ENCODE measurements at regions not wholly inside any gene's neighbourhood (a gene's known extent, or its start where the extent isn't known, plus 50 kb on each side); places are given as distances from the start of the nearest gene placed in this dataset.

- TF ChIP-seq TSHZ1 (tag by site-specific recombination; IDR thresholded peaks at IDR 0.05; ENCODE audit: borderline replicate concordance) = no peak
Measured at GRCh38 chr20:24880356-24880755, 68.7 kb upstream of the CST7 start (continued).

GRCh38 chr20:24890286-24890685 is 58.8 kb upstream of the CST7 start:
- TF ChIP-seq ZNF37A (tag by site-specific recombination; IDR thresholded peaks at IDR 0.05) (no peak), ZNF23 (tag by site-specific recombination; IDR thresholded peaks at IDR 0.05; ENCODE audit: borderline replicate concordance) (no peak), KLF1 (tag by site-specific recombination; IDR thresholded peaks at IDR 0.05) (no peak), ZNF48 (tag by site-specific recombination; IDR thresholded peaks at IDR 0.05) (no peak), ZNF596 (tag by site-specific recombination; IDR thresholded peaks at IDR 0.05) (no peak), PRDM4 (tag by site-specific recombination; IDR thresholded peaks at IDR 0.05) (no peak), ZNF146 (tag by site-specific recombination; IDR thresholded peaks at IDR 0.05) (no peak), ZNF19 (tag by site-specific recombination; IDR thresholded peaks at IDR 0.05; ENCODE audit: low read depth) (no peak), ZNF585B (tag by site-specific recombination; IDR thresholded peaks at IDR 0.05) (no peak), GLI2 (tag by site-specific recombination; IDR thresholded peaks at IDR 0.05; ENCODE audit: borderline replicate concordance, low read depth) (no peak), ZNF391 (tag by site-specific recombination; IDR thresholded peaks at IDR 0.05; ENCODE audit: borderline replicate concordance, low read depth) (no peak)
- Histone ChIP-seq H3K9me3 (ENCODE audit: control insufficient read depth, insufficient read depth, low read depth, low read length) (no peaks in the 10 kb centered on the region), H3K36me3 (ENCODE audit: control insufficient read depth in 2 of 2, insufficient read depth in 1 of 2, low read length in 2 of 2) (no peaks in the 10 kb centered on the region), H3K27ac (ENCODE audit: extremely low read depth, low read depth, low read length) (no peak overlapping the region), H3K4me3 (ENCODE audit: low read depth, low read length) (no peak overlapping the region), H3K4me1 (ENCODE audit: control insufficient read depth, insufficient read depth, low read length) (no peaks in the 10 kb centered on the region)
- POLR2A ChIA-PET = no interaction called here
- CTCF ChIA-PET = no interaction called here

GRCh38 chr20:24891546-24892393 is 57.3 kb upstream of the CST7 start:
- Histone ChIP-seq H3K4me3 (ENCODE audit: low read depth, low read length) (no peak overlapping the region), H3K36me3 (ENCODE audit: control insufficient read depth in 2 of 2, insufficient read depth in 1 of 2, low read length in 2 of 2) (no peaks in the 10 kb centered on the region), H3K4me1 (ENCODE audit: control insufficient read depth, insufficient read depth, low read length) (no peaks in the 10 kb centered on the region), H3K27ac (ENCODE audit: extremely low read depth, low read depth, low read length) (no peak overlapping the region), H3K9me3 (ENCODE audit: control insufficient read depth, insufficient read depth, low read depth, low read length) (no peaks in the 10 kb centered on the region)
- ChIA-PET CTCF (no interaction called here), POLR2A (no interaction called here)
- TF ChIP-seq ZNF175 (tag by site-specific recombination; IDR thresholded peaks at IDR 0.05) = no peak
- TF ChIP-seq ZNF274 (IDR thresholded peaks at IDR 0.05; ENCODE audit: low read length) = no peak
- TF ChIP-seq ZNF274 (tag by site-specific recombination; IDR thresholded peaks at IDR 0.05; ENCODE audit: borderline replicate concordance) = no peak
- TF ChIP-seq ZIC2 (tag by site-specific recombination; IDR thresholded peaks at IDR 0.05) = no peak
- no peak for TF ChIP-seq ZNF221 (tag by site-specific recombination; IDR thresholded peaks at IDR 0.05; ENCODE audit: borderline replicate concordance)
- no peak for TF ChIP-seq ZNF280D (tag by site-specific recombination; IDR thresholded peaks at IDR 0.05)
- no peak for TF ChIP-seq ZNF211 (tag by site-specific recombination; IDR thresholded peaks at IDR 0.05; ENCODE audit: low read depth)
- TF ChIP-seq TSHZ1 (tag by site-specific recombination; IDR thresholded peaks at IDR 0.05; ENCODE audit: borderline replicate concordance) = no peak
- no peak for TF ChIP-seq ZNF223 (tag by site-specific recombination; IDR thresholded peaks at IDR 0.05)
